HepG2 (cell line): ENCODE measurements at regions not wholly inside any gene's neighbourhood (a gene's known extent, or its start where the extent isn't known, plus 50 kb on each side); places are given as distances from the start of the nearest gene placed in this dataset.

ENCODE experiments used
- ATAC-seq: fragments of 200-7000 bp; cut with Tn5 transposase; 3 replicates; pipeline ENCODE4 v1.9.1; 2020; ENCODE audit warnings: mild to moderate bottlenecking, moderate library complexity
- BruUV-seq: library from RNA; stranded (reverse); fragments of 400-500 nt; replicated peaks from 2 replicates; lab custom pipeline; 2021; lab: Mats Ljungman, UMichigan
- CTCF ChIA-PET: fragments of 300-600 bp; formaldehyde crosslinking; extraction: SDS; loops from one replicate; lab custom pipeline; 2021; ENCODE audit warnings: low total read pairs, inconsistent platforms, low intra/inter-chr PET ratio; lab: Yijun Ruan, JAX
- POLR2A ChIA-PET: fragments of 350-600 bp; sonication (Branson Sonifier 250); formaldehyde crosslinking; loops from one replicate; lab custom pipeline; 2020; ENCODE audit warnings: antibody characterized with exemption, inconsistent platforms; lab: Yijun Ruan, JAX
- DNase-seq: peaks from one replicate; pipeline ENCODE4 v3.0.0-alpha.2; 2015; ENCODE audit warnings: low spot score
- FAIRE-seq: peaks from 3 replicates; lab custom pipeline; 2011; peaks lifted over from hg19 to GRCh38; lab: Jason Lieb, UNC
- H2AFZ ChIP-seq: one replicate; pipeline ENCODE4 v1.6.1; 2011; ENCODE audit warnings: low read length, inconsistent platforms
- H3K27ac ChIP-seq: fragments of 300-600 bp; 3 replicates; pipeline ENCODE4 v1.8.0; 2011; ENCODE audit warnings: mixed run types, mild to moderate bottlenecking, mixed read lengths, low read length, inconsistent platforms; ENCODE audit not compliant: insufficient read depth; ENCODE audit errors: extremely low read length
- H3K27me3 ChIP-seq, 2 experiments: fragments of 200-600 bp in 1 of 2; 2 replicates in 1 of 2; 3 replicates in 1 of 2; pipeline versions ENCODE4 v1.6.0 to v1.8.0; 2011; ENCODE audit warnings: low read length in 2 of 2, mild to moderate bottlenecking in 2 of 2, moderate library complexity in 2 of 2, inconsistent platforms in 1 of 2; ENCODE audit not compliant: insufficient read depth in 2 of 2, control insufficient read depth in 1 of 2
- H3K36me3 ChIP-seq, 2 experiments: fragments of 200-600 bp in 1 of 2; replicated peaks in 1 of 2; 2 replicates in 1 of 2; 3 replicates in 1 of 2; pipeline versions ENCODE4 v1.5.1 to v1.8.0; 2011; ENCODE audit warnings: low read length in 2 of 2, inconsistent platforms in 1 of 2; ENCODE audit not compliant: insufficient read depth in 2 of 2, control insufficient read depth in 1 of 2
- H3K4me1 ChIP-seq: 2 replicates; pipeline ENCODE4 v1.5.1; 2012; ENCODE audit warnings: low read length, inconsistent platforms; ENCODE audit not compliant: insufficient read depth
- H3K4me2 ChIP-seq: 2 replicates; pipeline ENCODE4 v1.6.0; 2011; ENCODE audit warnings: low read depth, low read length, inconsistent platforms
- H3K4me3 ChIP-seq, 3 experiments: fragments of 200-600 bp in 1 of 3; sonication (generic), shearing (Covaris generic) in 1 of 3; replicated peaks in 1 of 3; 2 replicates each; pipeline ENCODE4 v1.5.1; 2011 to 2016; ENCODE audit warnings: low read length in 3 of 3, inconsistent platforms in 2 of 3, low read depth in 2 of 3, mild to moderate bottlenecking in 2 of 3, control low read depth in 1 of 3, mixed read lengths in 1 of 3; ENCODE audit not compliant: insufficient read depth in 1 of 3
- H3K79me2 ChIP-seq: one replicate; pipeline ENCODE4 v1.6.1; 2011; ENCODE audit warnings: low read length, inconsistent platforms; ENCODE audit not compliant: insufficient read depth
- H3K9ac ChIP-seq: 2 replicates; pipeline ENCODE4 v1.6.0; 2011; ENCODE audit warnings: mild to moderate bottlenecking, low read depth, low read length, inconsistent platforms; ENCODE audit not compliant: insufficient read depth
- H3K9me3 ChIP-seq: 2 replicates; pipeline ENCODE4 v1.5.1; 2012; ENCODE audit warnings: mild to moderate bottlenecking, low read length
- H4K20me1 ChIP-seq: 2 replicates; pipeline ENCODE4 v1.6.0; 2011; ENCODE audit warnings: inconsistent platforms, mild to moderate bottlenecking, low read length, moderate library complexity; ENCODE audit not compliant: insufficient read depth
- FOSL2 ChIP-seq: sonication (generic); formaldehyde crosslinking; IDR thresholded peaks from 2 replicates; pipeline ENCODE4 v1.4.0; 2020; ENCODE audit warnings: missing genetic modification reagents
- KLF16 ChIP-seq, 2 experiments: sonication (generic) in 1 of 2; formaldehyde crosslinking in 1 of 2; IDR thresholded peaks; 2 replicates each; pipeline versions ENCODE4 v1.6.1 to v1.8.0; 2016 to 2023; ENCODE audit warnings: missing genetic modification reagents in 2 of 2, missing compliant biosample characterization in 1 of 2
- PPARG ChIP-seq: conservative IDR thresholded peaks from 2 replicates; pipeline ENCODE4 v1.6.1; 2016; ENCODE audit warnings: missing biosample characterization, missing genetic modification reagents
- SMYD3 ChIP-seq: sonication (generic); formaldehyde crosslinking; IDR thresholded peaks from 2 replicates; pipeline ENCODE4 v1.8.1; 2023; ENCODE audit warnings: mild to moderate bottlenecking, missing genetic modification reagents
- ZNF7 ChIP-seq: IDR thresholded peaks from 2 replicates; pipeline ENCODE4 v1.6.1; 2016; ENCODE audit warnings: missing biosample characterization, missing genetic modification reagents
- ZSCAN29 ChIP-seq: sonication (generic); formaldehyde crosslinking; conservative IDR thresholded peaks from 2 replicates; pipeline ENCODE4 v1.4.0; 2020; ENCODE audit warnings: mild to moderate bottlenecking, missing genetic modification reagents
- WGBS: methylation state at CpG from one replicate; pipeline ENCODE4 v1.1.6; 2017; ENCODE audit warnings: low lambda C conversion rate; 5-methylcytosine and 5-hydroxymethylcytosine counted together
- in situ Hi-C: cut with HindIII; loops from 2 replicates; pipeline ENCODE4 v1.10.0; 2017; ENCODE audit warnings: low pct_unique_long_range_greater_than_20kb; ENCODE audit not compliant: extremely low pct_ligation_motif_present
- intact Hi-C: fragments of 100-400 bp; cut with micrococcal nuclease; formaldehyde crosslinking; loops from one replicate; pipeline ENCODE4 v1.10.0; 2022; ENCODE audit not compliant: unreplicated experiment
- TF ChIP-seq, protein P1 (sequence below): sonication (generic); formaldehyde crosslinking; IDR thresholded peaks from 2 replicates; pipeline ENCODE4 v1.4.0; 2020; ENCODE audit warnings: missing genetic modification reagents

DNA sequence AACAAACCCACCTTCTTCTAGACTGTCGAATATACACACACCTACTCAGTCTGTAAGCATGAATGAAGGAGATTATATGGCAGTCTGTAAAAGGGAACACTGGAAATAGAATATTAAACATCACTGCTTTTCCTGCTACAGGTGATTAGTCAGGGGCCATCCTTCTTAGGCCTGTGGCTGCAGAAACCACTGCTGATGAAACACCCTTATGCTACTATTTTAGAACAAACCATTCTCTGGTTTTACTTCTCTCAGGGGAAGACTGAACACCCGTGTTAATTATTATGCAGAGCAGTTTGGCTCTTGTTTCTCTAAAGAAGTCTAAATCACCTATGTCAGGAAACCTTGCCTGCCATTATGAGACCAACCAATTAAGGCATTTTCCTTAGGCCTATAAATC is 351.1 kb upstream of the KLF6 start:
- no peaks in the 10 kb centered on the region for H3K9me3 ChIP-seq
- no peaks in the 10 kb centered on the region for H3K27me3 ChIP-seq
- ChIA-PET CTCF (no interaction called here), POLR2A (no interaction called here)
- in situ Hi-C loops: no loop called here
- no peak for DNase-seq
- no peaks in the 10 kb centered on the region for H4K20me1 ChIP-seq
- H3K4me1 ChIP-seq: peaks cover 4% of the 10 kb centered on the region
- no peak overlapping the region for H2AFZ ChIP-seq
- no peak for FAIRE-seq
- no peak overlapping the region for H3K4me2 ChIP-seq
- H3K9ac ChIP-seq: no peak overlapping the region
- intact Hi-C loops: no loop called here
- no peak for ATAC-seq
- no peaks in the 10 kb centered on the region for H3K36me3 ChIP-seq
- H3K4me3 ChIP-seq: no peak overlapping the region
- no peak overlapping the region for H3K27ac ChIP-seq
- 6% methylated on average over 2 of the region's 2 CpGs for WGBS
- no TSS peak for BruUV-seq
- TF ChIP-seq ZSCAN29 (CRISPR knock-in tag) (no peak), ZNF7 (no peak), KLF16 (CRISPR knock-in tag; IDR thresholded peaks at IDR 0.05) (no peak), FOSL2 (CRISPR knock-in tag) (no peak), PPARG (no peak), SMYD3 (CRISPR knock-in tag) (no peak)
- TF ChIP-seq, protein P1, sequence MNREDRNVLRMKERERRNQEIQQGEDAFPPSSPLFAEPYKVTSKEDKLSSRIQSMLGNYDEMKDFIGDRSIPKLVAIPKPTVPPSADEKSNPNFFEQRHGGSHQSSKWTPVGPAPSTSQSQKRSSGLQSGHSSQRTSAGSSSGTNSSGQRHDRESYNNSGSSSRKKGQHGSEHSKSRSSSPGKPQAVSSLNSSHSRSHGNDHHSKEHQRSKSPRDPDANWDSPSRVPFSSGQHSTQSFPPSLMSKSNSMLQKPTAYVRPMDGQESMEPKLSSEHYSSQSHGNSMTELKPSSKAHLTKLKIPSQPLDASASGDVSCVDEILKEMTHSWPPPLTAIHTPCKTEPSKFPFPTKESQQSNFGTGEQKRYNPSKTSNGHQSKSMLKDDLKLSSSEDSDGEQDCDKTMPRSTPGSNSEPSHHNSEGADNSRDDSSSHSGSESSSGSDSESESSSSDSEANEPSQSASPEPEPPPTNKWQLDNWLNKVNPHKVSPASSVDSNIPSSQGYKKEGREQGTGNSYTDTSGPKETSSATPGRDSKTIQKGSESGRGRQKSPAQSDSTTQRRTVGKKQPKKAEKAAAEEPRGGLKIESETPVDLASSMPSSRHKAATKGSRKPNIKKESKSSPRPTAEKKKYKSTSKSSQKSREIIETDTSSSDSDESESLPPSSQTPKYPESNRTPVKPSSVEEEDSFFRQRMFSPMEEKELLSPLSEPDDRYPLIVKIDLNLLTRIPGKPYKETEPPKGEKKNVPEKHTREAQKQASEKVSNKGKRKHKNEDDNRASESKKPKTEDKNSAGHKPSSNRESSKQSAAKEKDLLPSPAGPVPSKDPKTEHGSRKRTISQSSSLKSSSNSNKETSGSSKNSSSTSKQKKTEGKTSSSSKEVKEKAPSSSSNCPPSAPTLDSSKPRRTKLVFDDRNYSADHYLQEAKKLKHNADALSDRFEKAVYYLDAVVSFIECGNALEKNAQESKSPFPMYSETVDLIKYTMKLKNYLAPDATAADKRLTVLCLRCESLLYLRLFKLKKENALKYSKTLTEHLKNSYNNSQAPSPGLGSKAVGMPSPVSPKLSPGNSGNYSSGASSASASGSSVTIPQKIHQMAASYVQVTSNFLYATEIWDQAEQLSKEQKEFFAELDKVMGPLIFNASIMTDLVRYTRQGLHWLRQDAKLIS (CRISPR knock-in tag): no peak
- H3K79me2 ChIP-seq: no peaks in the 10 kb centered on the region
